ENCODE measurements at regions not wholly inside any gene's neighbourhood (a gene's known extent, or its start where the extent isn't known, plus 50 kb on each side); places are given as distances from the start of the nearest gene placed in this dataset.
"Not testable (repeated sequence)": the region's sequence is repeated elsewhere in the genome, so short reads cannot be mapped to it uniquely, and the experiment has no call there.

GRCh38 chr4:112952313-112952700 is 97.1 kb upstream of the ANK2 start:
- no peak for DNase-seq

GRCh38 chr4:112953262-112953661 is 96.2 kb upstream of the ANK2 start:
- DNase-seq = no peak

- no peak for DNase-seq
These were observed 95.2 kb upstream of the ANK2 start for GRCh38 chr4:112954286-112954685.

DNA sequence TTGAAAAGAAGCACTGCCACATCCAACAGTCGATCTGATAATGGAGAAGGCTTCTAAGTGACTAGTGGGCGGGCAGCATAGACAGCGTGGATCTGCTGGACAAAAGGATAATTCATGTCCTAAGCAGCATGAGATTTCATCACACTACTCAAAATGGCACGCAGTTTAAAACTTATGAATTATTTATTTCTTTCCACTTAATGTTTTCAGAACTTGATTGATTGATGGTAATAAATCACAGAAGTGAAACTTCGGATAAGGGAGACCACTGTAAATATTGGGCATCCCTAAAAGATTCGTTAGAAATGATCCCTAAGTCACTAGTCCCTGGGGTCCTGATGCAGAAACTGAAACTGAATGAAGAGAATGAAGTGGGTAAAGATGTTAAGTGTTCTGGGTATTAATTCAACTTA is 93.0 kb upstream of the ANK2 start:
- DNase-seq = no peak

DNA sequence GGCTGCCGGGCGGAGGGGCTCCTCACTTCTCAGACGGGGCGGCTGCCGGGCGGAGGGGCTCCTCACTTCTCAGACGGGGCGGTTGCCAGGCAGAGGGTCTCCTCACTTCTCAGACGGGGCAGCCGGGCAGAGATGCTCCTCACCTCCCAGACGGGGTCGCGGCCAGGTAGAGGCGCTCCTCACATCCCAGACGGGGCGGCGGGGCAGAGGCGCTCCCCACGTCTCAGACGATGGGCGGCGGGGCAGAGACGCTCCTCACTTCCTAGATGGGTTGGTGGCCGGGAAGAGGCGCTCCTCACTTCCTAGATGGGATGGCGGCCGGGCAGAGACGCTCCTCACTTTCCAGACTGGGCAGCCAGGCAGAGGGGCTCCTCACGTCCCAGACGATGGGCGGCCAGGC is 91.7 kb upstream of the ANK2 start:
- DNase-seq = not testable (repeated sequence)

DNA sequence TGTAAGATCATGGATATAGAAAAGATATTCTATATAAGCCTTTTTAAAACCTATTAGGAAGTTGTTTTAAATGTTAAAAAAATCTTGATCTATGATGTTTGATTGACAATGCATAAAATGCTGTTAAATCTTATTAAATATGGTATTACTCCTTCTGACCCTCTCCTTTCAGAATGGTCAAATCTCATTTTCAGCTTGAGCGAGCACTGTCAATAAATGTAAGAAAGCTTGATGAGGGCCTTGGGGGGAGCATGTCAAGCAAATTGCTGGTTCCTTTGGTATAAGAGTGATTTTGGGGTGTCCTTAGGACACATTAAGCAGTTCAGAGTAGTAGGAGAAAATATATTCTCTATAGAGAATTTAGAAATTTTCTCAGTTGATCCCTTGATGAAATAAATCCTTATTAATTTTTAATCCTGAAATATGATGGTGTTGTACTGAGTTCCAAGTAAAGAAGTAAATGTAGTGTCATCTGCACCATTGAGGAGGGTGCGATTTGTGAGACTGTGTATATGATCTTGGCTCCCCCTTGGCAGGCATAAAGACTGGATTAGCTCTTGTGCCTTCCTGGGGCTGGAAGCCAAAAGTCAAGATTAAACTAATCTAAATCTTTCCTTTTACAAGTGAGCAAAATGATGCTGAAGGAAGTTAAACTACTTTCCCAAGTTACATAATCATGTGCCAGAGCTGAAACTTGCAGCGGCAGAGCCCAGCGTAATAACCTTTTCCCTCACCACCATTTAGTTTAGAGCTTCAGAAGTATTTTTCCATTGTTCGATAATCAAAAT is 82.6 kb upstream of the ANK2 start:
- DNase-seq = no peak

DNA sequence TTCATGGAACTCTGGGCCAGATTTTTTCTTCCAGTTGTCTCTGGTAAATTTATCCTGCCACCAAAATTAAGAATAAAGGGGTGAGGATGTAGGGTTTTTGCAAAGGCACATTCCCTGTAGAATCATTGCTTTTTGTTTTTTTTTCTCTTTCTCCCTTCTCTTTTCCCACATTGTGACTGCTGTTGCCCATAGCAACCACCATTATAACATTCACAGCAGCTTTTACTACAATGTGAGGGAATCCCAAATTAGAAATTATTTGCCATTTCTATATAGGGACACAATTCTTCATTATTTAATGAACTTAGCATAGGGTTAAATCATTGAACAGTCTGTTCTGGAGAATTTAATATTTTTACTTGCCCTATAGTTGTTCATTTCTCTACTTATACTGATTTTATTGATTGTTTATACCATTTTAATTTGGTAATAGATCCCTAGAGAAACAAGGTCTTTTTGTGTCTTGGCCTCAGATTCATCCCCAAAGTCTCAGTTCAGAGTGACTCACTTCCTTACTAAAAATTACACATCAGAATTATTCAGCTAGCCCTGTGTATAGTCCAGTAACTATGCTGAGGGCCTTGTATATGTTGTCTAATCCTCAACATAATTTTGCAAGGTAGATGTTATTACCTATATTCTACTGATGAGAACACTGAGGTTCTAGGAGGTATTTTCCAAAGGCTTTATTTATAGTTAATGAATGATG is 80.8 kb upstream of the ANK2 start:
- DNase-seq = no peak

DNA sequence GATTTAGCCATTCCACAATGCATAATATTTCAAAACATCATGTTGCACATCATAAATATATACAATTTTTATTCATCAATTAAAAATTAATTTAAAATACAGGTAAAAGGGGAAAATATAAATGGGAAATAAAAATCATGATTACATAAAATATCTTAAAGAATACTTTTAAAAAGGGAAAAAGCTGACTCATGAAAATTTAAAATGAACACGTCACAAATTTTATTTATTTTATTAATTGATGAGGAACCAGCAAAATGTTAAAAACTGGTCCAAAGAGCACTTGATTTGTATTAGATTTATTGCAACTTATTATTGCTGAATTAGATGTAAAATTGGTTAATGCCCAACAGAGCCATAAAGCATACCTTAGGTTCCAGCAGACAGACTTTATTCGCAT is 78.5 kb upstream of the ANK2 start:
- DNase-seq = no peak

DNA sequence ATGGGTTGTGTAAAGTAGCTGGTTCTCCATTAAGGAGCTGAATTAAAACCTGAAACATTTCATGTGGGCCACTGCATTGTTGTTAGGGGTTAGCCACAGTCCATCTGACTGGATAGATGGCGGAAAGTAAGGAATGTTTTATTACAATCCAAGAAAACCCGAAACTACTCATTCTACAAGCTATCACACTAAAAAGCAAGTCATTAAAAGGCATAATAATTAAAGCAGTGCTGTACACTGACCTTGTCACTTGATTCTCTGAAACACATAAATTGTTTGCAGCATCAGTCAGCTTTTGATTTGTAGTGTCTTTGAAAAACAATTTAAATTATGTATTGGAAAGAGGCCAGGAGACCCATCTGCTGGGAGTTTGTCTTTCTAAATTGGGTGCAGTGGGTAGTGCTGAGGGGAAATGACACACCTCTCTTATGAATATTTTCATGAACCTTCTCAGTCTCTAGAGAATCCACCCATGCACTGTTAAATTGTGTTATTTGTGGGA is 75.7 kb upstream of the ANK2 start:
- no peak for DNase-seq

DNA sequence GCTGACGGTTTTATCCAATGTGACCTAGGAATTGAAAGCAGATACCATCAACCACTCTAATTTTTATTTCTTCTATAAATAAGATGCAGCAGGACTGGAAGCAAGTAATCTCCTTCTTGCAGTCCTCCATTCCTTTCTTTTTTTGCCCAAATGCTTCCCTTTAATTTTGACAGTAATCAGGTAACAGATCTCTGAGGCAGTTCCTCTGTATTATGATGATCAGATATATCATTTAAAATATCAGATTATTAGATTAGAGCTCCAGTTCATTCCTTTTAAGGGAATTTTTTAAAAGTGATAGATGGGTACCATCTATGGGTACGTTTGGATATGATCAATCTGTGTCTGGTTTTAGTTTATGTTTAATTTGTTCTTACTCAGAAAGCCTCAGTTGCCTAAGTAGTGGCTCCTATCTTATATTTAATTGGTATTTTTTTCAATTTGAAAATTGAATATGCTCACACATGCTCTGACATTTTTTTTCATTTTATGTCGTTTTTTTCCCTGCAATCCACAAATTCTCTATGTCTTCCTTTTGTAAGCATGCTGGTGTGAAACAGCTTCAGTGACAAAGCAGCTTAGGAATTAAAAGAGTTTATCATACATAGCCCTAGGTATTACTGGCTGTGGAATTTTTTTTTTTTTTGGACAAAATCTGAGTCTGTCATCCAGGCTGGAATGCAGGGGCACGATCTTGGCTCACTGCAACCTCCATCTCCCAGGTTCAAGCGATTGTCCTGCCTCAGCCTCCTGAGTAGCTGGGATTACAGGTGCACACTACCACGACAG is 73.7 kb upstream of the ANK2 start:
- DNase-seq = no peak

- DNase-seq = no peak
These were observed 70.6 kb upstream of the ANK2 start for GRCh38 chr4:112978691-112979472.

- no peak for DNase-seq
These were observed 69.5 kb upstream of the ANK2 start for GRCh38 chr4:112979881-112980421.

- DNase-seq = no peak
These were observed 66.8 kb upstream of the ANK2 start for GRCh38 chr4:112982680-112983079.

GRCh38 chr4:112994732-112995464 is 54.6 kb upstream of the ANK2 start:
- no peak for DNase-seq
